IPS-NIHi7 (cell line): ENCODE measurements at regions not wholly inside any gene's neighbourhood (a gene's known extent, or its start where the extent isn't known, plus 50 kb on each side); places are given as distances from the start of the nearest gene placed in this dataset.

Source experiments
- DNase-seq: peaks from one replicate; pipeline ENCODE4 v3.0.0; 2012; ENCODE audit warnings: mixed read lengths; ENCODE audit errors: extremely low spot score

- DNase-seq, result no peak
Measured at GRCh38 chr4:62159876-62160275, 959.8 kb downstream of the ADGRL3 start.

GRCh38 chr4:62159306-62159705, 959.2 kb downstream of the ADGRL3 start:
- no peak for DNase-seq

DNA sequence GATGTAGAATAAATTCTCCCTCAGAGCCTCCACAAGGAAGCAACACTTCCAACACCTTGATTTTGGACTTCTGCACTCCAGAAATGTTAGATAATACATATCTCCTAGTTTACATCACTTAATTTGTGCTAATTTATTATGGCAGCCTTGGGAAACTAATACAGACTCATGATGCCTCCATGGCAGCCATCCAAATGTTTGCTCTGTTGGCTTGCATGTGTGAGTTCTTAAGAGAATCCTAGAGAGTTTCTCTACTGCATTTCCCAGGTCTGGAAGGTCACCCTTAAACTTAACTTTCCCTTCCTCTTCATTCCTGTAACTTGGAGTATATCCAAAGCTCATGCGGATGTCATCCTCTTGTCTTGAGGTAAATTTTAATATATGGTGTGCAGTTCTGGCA, 956.1 kb downstream of the ADGRL3 start:
- no peak for DNase-seq

DNA sequence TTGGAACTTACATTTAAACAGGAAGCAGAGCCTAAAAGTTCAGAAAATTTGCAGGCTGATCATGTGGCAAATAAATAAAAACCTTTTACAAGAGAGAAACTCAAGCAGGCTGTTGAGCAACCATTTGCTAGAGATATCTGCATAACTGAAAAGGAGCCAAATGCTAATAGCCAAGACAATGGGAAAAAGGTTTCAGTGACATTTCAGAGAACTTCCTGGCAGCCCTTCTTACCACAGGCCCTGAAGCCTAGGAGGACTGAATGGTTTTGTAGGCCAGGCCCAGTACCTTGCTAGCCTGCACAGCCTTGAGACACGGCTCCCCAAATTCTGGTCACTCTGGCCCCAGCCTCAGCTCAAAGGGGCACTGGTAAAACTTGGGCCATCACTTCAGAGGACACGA, 945.1 kb downstream of the ADGRL3 start:
- no peak for DNase-seq

DNA sequence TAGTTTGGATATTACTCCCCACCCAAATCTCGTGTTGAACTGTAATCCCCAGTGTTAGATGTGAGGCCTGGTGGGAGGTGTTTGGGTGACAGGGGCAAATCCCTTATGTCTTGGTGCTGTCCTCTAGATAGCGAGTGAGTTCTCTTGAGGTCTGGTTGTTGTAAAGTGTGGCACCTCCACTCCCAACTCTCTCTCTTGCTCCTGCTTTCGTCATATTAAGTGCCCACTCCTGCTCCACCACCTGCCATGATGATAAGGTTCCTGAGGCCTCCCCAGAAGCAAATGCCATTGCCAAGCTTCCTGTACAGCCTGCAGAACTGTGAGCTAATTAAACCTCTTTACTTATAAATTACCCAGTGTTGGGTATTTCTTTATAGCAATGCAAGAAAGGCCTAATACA, 944.3 kb downstream of the ADGRL3 start:
- DNase-seq, result no peak

DNA sequence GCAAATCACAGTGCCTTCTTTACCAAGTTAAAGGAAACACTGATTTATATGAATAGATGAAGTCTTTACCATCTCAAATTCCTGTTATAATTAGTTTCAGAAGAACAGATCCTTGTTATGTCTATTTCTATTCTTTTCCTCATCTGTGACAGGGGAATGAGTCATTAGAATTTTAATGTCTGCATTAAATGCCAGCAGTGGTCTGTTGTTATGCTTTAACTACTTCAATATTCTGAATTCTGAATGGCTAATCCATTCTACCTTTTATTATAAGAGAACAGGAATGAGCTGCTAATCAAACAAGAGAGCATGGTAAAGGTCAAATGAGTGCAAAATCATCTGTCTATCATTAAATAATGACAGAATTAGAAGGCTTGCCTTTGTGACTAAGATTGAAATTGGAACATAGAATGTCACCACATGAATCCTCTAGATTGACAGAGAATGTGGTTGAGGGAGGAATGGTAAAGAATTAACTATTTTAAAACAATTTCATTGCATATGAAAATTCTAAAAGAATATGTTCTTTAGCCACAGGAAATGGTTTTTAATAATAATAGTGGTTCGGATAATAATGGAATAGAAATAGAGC, 935.5 kb downstream of the ADGRL3 start:
- no peak for DNase-seq

DNA sequence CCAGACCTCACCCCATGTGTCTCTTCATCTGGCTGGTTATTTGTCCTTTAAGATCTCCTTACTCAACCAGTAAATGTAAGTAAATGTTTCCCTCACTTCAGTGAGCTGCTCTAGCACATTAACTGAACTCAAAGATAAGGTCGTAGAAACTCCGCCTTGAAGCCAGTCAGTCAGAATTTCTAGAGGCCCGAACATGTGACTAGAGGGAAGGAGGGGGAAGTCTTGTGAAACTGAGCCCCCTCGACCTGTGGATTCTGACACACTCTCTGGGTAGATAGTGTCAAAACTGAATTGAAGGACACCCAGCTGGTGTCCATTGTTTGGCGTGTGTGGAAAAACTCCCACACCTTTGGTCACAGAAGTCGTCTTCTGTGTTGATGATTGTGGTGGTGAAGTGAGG, 933.9 kb downstream of the ADGRL3 start:
- DNase-seq, result no peak

GRCh38 chr4:62133101-62133897, 933.2 kb downstream of the ADGRL3 start:
- DNase-seq, result no peak

- DNase-seq, result no peak
Measured at GRCh38 chr4:62131049-62131448, 930.9 kb downstream of the ADGRL3 start.

- DNase-seq, result no peak
Measured at GRCh38 chr4:62130637-62131036, 930.5 kb downstream of the ADGRL3 start.

DNA sequence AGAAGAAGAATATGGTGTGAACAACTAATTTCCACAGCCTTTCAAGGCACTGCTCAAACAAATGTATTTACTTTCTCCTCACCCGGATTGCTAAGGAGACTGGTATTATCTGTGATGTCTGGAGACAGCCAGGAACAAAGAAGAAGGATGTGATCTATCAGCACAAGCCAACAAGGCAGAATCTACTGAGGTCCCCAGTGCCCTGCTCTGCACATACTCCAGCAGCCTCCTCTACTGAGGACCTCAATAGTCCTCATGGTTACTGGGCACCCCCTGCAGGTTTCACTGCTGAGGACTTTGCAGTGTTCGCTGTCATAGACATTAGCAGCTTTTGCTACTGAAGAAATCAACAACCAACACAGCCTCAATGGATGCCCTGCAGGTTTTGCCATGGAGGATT, 930.1 kb downstream of the ADGRL3 start:
- DNase-seq, result peak; percentile 8
